A673 (cell line): ENCODE measurements at regions not wholly inside any gene's neighbourhood (a gene's known extent, or its start where the extent isn't known, plus 50 kb on each side); places are given as distances from the start of the nearest gene placed in this dataset.

ENCODE experiments used
- BruUV-seq: library from RNA; stranded (reverse); fragments of 400-500 nt; replicated peaks from 2 replicates; lab custom pipeline; 2021; lab: Mats Ljungman, UMichigan
- CTCF ChIA-PET: fragments of 300-600 bp; sonication (Branson Sonifier 250); formaldehyde crosslinking; loops from one replicate; lab custom pipeline; 2022; ENCODE audit warnings: antibody characterized with exemption; lab: Charles Lee
- POLR2A ChIA-PET: fragments of 300-600 bp; sonication (Branson Sonifier 250); formaldehyde crosslinking; loops from one replicate; lab custom pipeline; 2022; ENCODE audit warnings: antibody characterized with exemption; ENCODE audit not compliant: low non-redundant PET; lab: Charles Lee
- DNase-seq: peaks from one replicate; pipeline ENCODE4 v3.0.0-alpha.2; 2015; ENCODE audit warnings: low spot score
- H3K27ac ChIP-seq: fragments of 200-600 bp; sonication (generic); 2 replicates; pipeline ENCODE4 v1.5.1; 2016; ENCODE audit warnings: mixed run types, low read depth, mild to moderate bottlenecking, mixed read lengths, antibody characterized with exemption, low read length; ENCODE audit not compliant: poor library complexity, severe bottlenecking
- H3K27me3 ChIP-seq: fragments of 200-600 bp; sonication (generic); replicated peaks from 2 replicates; pipeline ENCODE4 v1.6.1; 2017; ENCODE audit warnings: mixed run types, low read depth, mild to moderate bottlenecking, mixed read lengths, antibody characterized with exemption, low read length; ENCODE audit not compliant: insufficient read depth, poor library complexity
- H3K36me3 ChIP-seq: fragments of 200-600 bp; sonication (generic); 2 replicates; pipeline ENCODE4 v1.6.1; 2016; ENCODE audit warnings: mixed run types, mild to moderate bottlenecking, mixed read lengths, antibody characterized with exemption, low read length; ENCODE audit not compliant: insufficient read depth, poor library complexity, severe bottlenecking
- H3K4me1 ChIP-seq: fragments of 200-600 bp; sonication (generic); 2 replicates; pipeline ENCODE4 v1.6.1; 2017; ENCODE audit warnings: mixed run types, mild to moderate bottlenecking, mixed read lengths, antibody characterized with exemption, low read length; ENCODE audit not compliant: insufficient read depth, poor library complexity, severe bottlenecking
- H3K4me3 ChIP-seq: fragments of 200-600 bp; sonication (generic); 2 replicates; pipeline ENCODE4 v1.5.1; 2016; ENCODE audit warnings: low read depth, mixed run types, mild to moderate bottlenecking, mixed read lengths, low read length; ENCODE audit not compliant: poor library complexity, severe bottlenecking
- H3K9me3 ChIP-seq: fragments of 200-600 bp; sonication (generic); 2 replicates; pipeline ENCODE4 v1.6.1; 2016; ENCODE audit warnings: mixed run types, low read depth, mild to moderate bottlenecking, mixed read lengths, antibody characterized with exemption, low read length; ENCODE audit not compliant: poor library complexity, severe bottlenecking
- CTCF ChIP-seq: fragments of 300-800, 200-600 bp; sonication (generic); conservative IDR thresholded peaks from 2 replicates; pipeline ENCODE4 v1.5.1; 2017; ENCODE audit warnings: low read depth, mild to moderate bottlenecking, antibody characterized with exemption, low read length, moderate library complexity, mixed read lengths
- EZH2 ChIP-seq: fragments of 200-600 bp; sonication (generic); IDR thresholded peaks from 2 replicates; pipeline ENCODE4 v1.6.1; 2017; ENCODE audit warnings: borderline replicate concordance, low read depth, mild to moderate bottlenecking, mixed read lengths, antibody characterized with exemption, low read length; ENCODE audit not compliant: poor library complexity, severe bottlenecking
- intact Hi-C: fragments of 100-400 bp; cut with micrococcal nuclease; formaldehyde crosslinking; loops from one replicate; pipeline ENCODE4 v1.10.0; 2022; ENCODE audit not compliant: unreplicated experiment

GRCh38 chr11:122363296-122363695 is 247.3 kb upstream of the BLID start:
- Histone ChIP-seq H3K27ac (no peak overlapping the region), H3K9me3 (no peaks in the 10 kb centered on the region), H3K27me3 (no peaks in the 10 kb centered on the region), H3K36me3 (no peaks in the 10 kb centered on the region), H3K4me1 (peaks cover 14% of the 10 kb centered on the region), H3K4me3 (no peak overlapping the region)
- ChIA-PET POLR2A (no interaction called here), CTCF (no interaction called here)
- no peak for TF ChIP-seq EZH2
- no peak for TF ChIP-seq CTCF
- intact Hi-C loops, result loop anchor here (10.0 kb wide), 1 partner anchor 148 kb away; no protein-coding TSS in a partner anchor
- DNase-seq, result no peak
- no TSS peak for BruUV-seq

- Histone ChIP-seq H3K27me3 (no peaks in the 10 kb centered on the region), H3K36me3 (no peaks in the 10 kb centered on the region), H3K4me3 (no peak overlapping the region), H3K4me1 (peaks cover 10% of the 10 kb centered on the region), H3K27ac (no peak overlapping the region), H3K9me3 (no peaks in the 10 kb centered on the region)
- no peak for DNase-seq
- intact Hi-C loops, result loop anchor here (10.0 kb wide), 1 partner anchor 148 kb away; no protein-coding TSS in a partner anchor
- TF ChIP-seq CTCF (no peak), EZH2 (no peak)
- CTCF ChIA-PET, result no interaction called here
- no TSS peak for BruUV-seq
- POLR2A ChIA-PET, result no interaction called here
Measured at GRCh38 chr11:122362381-122362780, 246.4 kb upstream of the BLID start.

GRCh38 chr11:122360875-122361274 is 244.9 kb upstream of the BLID start:
- POLR2A ChIA-PET, result no interaction called here
- H3K4me3 ChIP-seq, result no peak overlapping the region
- intact Hi-C loops, result loop anchor here (10.0 kb wide), 1 partner anchor 146 kb away; no protein-coding TSS in a partner anchor
- CTCF ChIA-PET, result no interaction called here
- TF ChIP-seq EZH2 (no peak), CTCF (peak; percentile 39; the same call in 1 of the 2 replicates)
- H3K4me1 ChIP-seq, result peaks cover under 1% of the 10 kb centered on the region
- no peak overlapping the region for H3K27ac ChIP-seq
- BruUV-seq, result no TSS peak
- DNase-seq, result peak; percentile 16
- no peaks in the 10 kb centered on the region for H3K36me3 ChIP-seq
- H3K27me3 ChIP-seq, result no peaks in the 10 kb centered on the region
- no peaks in the 10 kb centered on the region for H3K9me3 ChIP-seq
